HL-60 (cell line): ENCODE measurements at regions not wholly inside any gene's neighbourhood (a gene's known extent, or its start where the extent isn't known, plus 50 kb on each side); places are given as distances from the start of the nearest gene placed in this dataset.

Experiments
- DNase-seq, 2 experiments: peaks; one replicate each; pipeline ENCODE4 v3.0.0-alpha.2; 2010 to 2020; ENCODE audit warnings: low read depth in 1 of 2, low spot score in 1 of 2
- H3K27ac ChIP-seq: fragments of 250-450 bp; sonication (Bioruptor Pico); replicated peaks from 2 replicates; pipeline ENCODE4 v1.5.1; 2020; ENCODE audit warnings: mild to moderate bottlenecking, moderate library complexity
- H3K27me3 ChIP-seq: fragments of 250-450 bp; sonication (Bioruptor Pico); 2 replicates; pipeline ENCODE4 v1.5.1; 2021; ENCODE audit warnings: mild to moderate bottlenecking, moderate library complexity; ENCODE audit not compliant: insufficient read depth, poor library complexity, severe bottlenecking
- H3K4me3 ChIP-seq: replicated peaks from 2 replicates; pipeline ENCODE4 v1.5.1; 2011; ENCODE audit warnings: mild to moderate bottlenecking, control low read depth, low read length; ENCODE audit not compliant: insufficient read depth
- CTCF ChIP-seq: IDR thresholded peaks from one replicate; pipeline ENCODE4 v1.5.1; 2011; ENCODE audit warnings: low read length, control low read depth, inconsistent platforms; ENCODE audit not compliant: insufficient read depth
- GABPA ChIP-seq: IDR thresholded peaks from 2 replicates; pipeline ENCODE4 v1.6.1; 2012; ENCODE audit warnings: low read depth
- POLR2AphosphoS5 ChIP-seq: IDR thresholded peaks from 2 replicates; pipeline ENCODE4 v1.6.1; 2012; ENCODE audit warnings: low read depth
- REST ChIP-seq: IDR thresholded peaks from 2 replicates; pipeline ENCODE4 v1.6.1; 2012; ENCODE audit warnings: low read depth; ENCODE audit not compliant: insufficient replicate concordance
- SPI1 ChIP-seq: IDR thresholded peaks from 2 replicates; pipeline ENCODE4 v1.6.1; 2012; ENCODE audit warnings: low read depth, mild to moderate bottlenecking, borderline replicate concordance

GRCh38 chr7:91396-92175 is 100.8 kb upstream of the FAM20C start:
- DNase-seq, result no peak
- Histone ChIP-seq H3K27me3 (no peaks in the 10 kb centered on the region), H3K4me3 (no peak overlapping the region), H3K27ac (no peak overlapping the region)
- TF ChIP-seq POLR2AphosphoS5 (no peak), REST (no peak), SPI1 (no peak), GABPA (no peak), CTCF (no peak)

GRCh38 chr7:92231-92674 is 100.1 kb upstream of the FAM20C start:
- no peak overlapping the region for H3K4me3 ChIP-seq
- no peaks in the 10 kb centered on the region for H3K27me3 ChIP-seq
- no peak for TF ChIP-seq CTCF
- H3K27ac ChIP-seq, result no peak overlapping the region
- DNase-seq, result no peak

- DNase-seq, result no peak
- Histone ChIP-seq H3K4me3 (no peak overlapping the region), H3K27ac (no peak overlapping the region), H3K27me3 (no peaks in the 10 kb centered on the region)
- TF ChIP-seq GABPA (no peak), SPI1 (no peak), REST (no peak), POLR2AphosphoS5 (no peak), CTCF (no peak)
Measured at GRCh38 chr7:92888-93672, 99.3 kb upstream of the FAM20C start.
